Stomach (tissue), 4 donors: ENCODE measurements at regions not wholly inside any gene's neighbourhood (a gene's known extent, or its start where the extent isn't known, plus 50 kb on each side); places are given as distances from the start of the nearest gene placed in this dataset.

Experiments used
- POLR2AphosphoS5 ChIP-seq, 3 donors: sonication (generic); formaldehyde crosslinking; IDR thresholded peaks; one replicate each; pipeline ENCODE4 v1.6.1; 2016; ENCODE audit warnings: antibody characterized with exemption in 3 of 3
- TF ChIP-seq, protein P1 (sequence below), 7 experiments: fragments of 450-650 bp in 4 of 7; fragments of 200-600 bp in 3 of 7; sonication (generic) in 3 of 7; IDR thresholded peaks; one replicate each; pipeline ENCODE4 v1.5.1; 2016 to 2019; ENCODE audit warnings: antibody characterized with exemption in 7 of 7, control low read depth in 2 of 7, mild to moderate bottlenecking in 1 of 7

DNA sequence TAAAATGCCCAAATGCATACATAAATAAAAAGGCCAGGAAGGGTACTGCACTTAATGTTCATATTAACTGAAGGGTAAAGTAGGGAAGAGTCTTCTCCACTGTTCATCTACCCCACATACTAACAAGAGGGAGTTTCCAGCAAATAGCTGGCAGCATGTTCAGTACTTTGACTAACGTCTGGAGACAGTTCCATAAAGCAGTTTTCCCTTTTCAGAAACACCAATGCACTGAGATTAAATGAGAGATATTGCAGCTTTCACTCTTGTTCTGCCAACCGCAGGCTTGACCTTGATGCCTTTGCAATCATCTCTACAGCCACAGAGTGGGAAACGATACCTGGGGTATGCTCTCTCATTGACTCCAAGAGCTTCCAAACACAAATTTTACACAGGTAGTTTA lies 2123.1 kb upstream of the TENM3 start:
- TF ChIP-seq, protein P1, sequence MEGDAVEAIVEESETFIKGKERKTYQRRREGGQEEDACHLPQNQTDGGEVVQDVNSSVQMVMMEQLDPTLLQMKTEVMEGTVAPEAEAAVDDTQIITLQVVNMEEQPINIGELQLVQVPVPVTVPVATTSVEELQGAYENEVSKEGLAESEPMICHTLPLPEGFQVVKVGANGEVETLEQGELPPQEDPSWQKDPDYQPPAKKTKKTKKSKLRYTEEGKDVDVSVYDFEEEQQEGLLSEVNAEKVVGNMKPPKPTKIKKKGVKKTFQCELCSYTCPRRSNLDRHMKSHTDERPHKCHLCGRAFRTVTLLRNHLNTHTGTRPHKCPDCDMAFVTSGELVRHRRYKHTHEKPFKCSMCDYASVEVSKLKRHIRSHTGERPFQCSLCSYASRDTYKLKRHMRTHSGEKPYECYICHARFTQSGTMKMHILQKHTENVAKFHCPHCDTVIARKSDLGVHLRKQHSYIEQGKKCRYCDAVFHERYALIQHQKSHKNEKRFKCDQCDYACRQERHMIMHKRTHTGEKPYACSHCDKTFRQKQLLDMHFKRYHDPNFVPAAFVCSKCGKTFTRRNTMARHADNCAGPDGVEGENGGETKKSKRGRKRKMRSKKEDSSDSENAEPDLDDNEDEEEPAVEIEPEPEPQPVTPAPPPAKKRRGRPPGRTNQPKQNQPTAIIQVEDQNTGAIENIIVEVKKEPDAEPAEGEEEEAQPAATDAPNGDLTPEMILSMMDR (IDR thresholded peaks at IDR 0.05): no peak
- no peak for TF ChIP-seq POLR2AphosphoS5 (IDR thresholded peaks at IDR 0.05)
